Naive B cell (primary cell): ENCODE measurements at regions not wholly inside any gene's neighbourhood (a gene's known extent, or its start where the extent isn't known, plus 50 kb on each side); places are given as distances from the start of the nearest gene placed in this dataset.

ENCODE experiments used
- ATAC-seq, 2 donors: fragments of 150-1000 bp; cut with Tn5 transposase; 2 replicates each; pipeline ENCODE4 v1.10.0; 2021; ENCODE audit warnings: low read depth in 2 of 2, mild to moderate bottlenecking in 2 of 2, moderate library complexity in 2 of 2
- DNase-seq: peaks from one replicate; pipeline ENCODE4 v3.0.0; 2022
- H3K27ac Mint-ChIP-seq, 6 donors: one replicate each; pipeline ENCODE4 v1.8.0; 2020 to 2022; ENCODE audit warnings: mild to moderate bottlenecking in 6 of 6, mixed read lengths in 6 of 6, moderate library complexity in 5 of 6, inconsistent platforms in 2 of 6
- H3K27me3 Mint-ChIP-seq, 3 donors: one replicate each; pipeline ENCODE4 v1.8.0; 2021 to 2022; ENCODE audit warnings: mixed read lengths in 3 of 3, mild to moderate bottlenecking in 1 of 3
- H3K36me3 Mint-ChIP-seq, 2 donors: one replicate each; pipeline ENCODE4 v1.8.0; 2020 to 2022; ENCODE audit warnings: mixed read lengths in 2 of 2, inconsistent platforms in 1 of 2, mild to moderate bottlenecking in 1 of 2
- H3K4me1 Mint-ChIP-seq, 3 donors: one replicate each; pipeline ENCODE4 v1.8.0; 2020 to 2022; ENCODE audit warnings: mixed read lengths in 3 of 3, inconsistent platforms in 1 of 3, mild to moderate bottlenecking in 1 of 3, moderate library complexity in 1 of 3
- H3K4me3 Mint-ChIP-seq, 8 donors: one replicate each; pipeline ENCODE4 v1.8.0; 2020 to 2022; ENCODE audit warnings: mild to moderate bottlenecking in 8 of 8, mixed read lengths in 8 of 8, moderate library complexity in 8 of 8, inconsistent platforms in 2 of 8
- H3K9me3 Mint-ChIP-seq, 7 donors: one replicate each; pipeline ENCODE4 v1.8.0; 2020 to 2022; ENCODE audit warnings: mixed read lengths in 7 of 7, mild to moderate bottlenecking in 5 of 7, inconsistent platforms in 2 of 7, moderate library complexity in 1 of 7

DNA sequence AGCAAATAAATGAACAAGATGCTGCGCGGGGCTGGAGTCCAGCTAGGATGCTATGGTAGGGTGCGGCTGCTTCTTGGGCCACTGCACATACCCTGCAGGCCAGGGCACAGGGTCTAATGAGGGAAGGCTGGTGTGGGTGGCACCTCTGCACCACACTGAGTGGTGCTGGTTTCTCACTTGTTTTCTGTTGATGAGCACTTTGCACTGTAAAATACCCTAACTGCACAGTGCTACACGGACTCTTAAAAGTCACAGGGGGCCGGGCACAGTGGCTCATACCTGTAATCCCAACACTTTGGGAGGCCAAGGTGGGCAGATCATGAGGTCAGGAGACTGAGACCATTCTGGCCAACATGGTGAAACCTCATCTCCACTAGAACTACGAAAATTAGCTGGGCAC is 52.7 kb upstream of the DMRT1 start:
- H3K9me3 Mint-ChIP-seq = peaks cover 0 to 13% (median 0%) of the 10 kb centered on the region in 7 donors
- no peaks in the 10 kb centered on the region for H3K4me1 Mint-ChIP-seq
- DNase-seq = no peak
- H3K27me3 Mint-ChIP-seq = peaks cover 0 to 5% (median 5%) of the 10 kb centered on the region in 3 donors
- H3K4me3 Mint-ChIP-seq = no peak overlapping the region
- no peaks in the 10 kb centered on the region for H3K36me3 Mint-ChIP-seq
- no peak overlapping the region for H3K27ac Mint-ChIP-seq
- no peak for ATAC-seq
